Calu3 (cell line): ENCODE measurements at regions not wholly inside any gene's neighbourhood (a gene's known extent, or its start where the extent isn't known, plus 50 kb on each side); places are given as distances from the start of the nearest gene placed in this dataset.
"Not testable (repeated sequence)": the region's sequence is repeated elsewhere in the genome, so short reads cannot be mapped to it uniquely, and the experiment has no call there.

Experiments
- BruUV-seq: library from RNA; stranded (reverse); fragments of 400-500 nt; replicated peaks from 2 replicates; lab custom pipeline; 2021; lab: Mats Ljungman, UMichigan
- CTCF ChIA-PET: fragments of 300-600 bp; sonication (Branson Sonifier 250); formaldehyde crosslinking; loops from one replicate; lab custom pipeline; 2022; ENCODE audit warnings: antibody characterized with exemption; lab: Charles Lee
- DNase-seq: peaks from one replicate; pipeline ENCODE4 v3.0.0; 2022
- H3K27ac Mint-ChIP-seq: one replicate; pipeline ENCODE4 v1.8.0; 2022; ENCODE audit warnings: mixed read lengths; ENCODE audit not compliant: unreplicated experiment
- H3K27me3 Mint-ChIP-seq: one replicate; pipeline ENCODE4 v1.8.0; 2022; ENCODE audit warnings: mixed read lengths; ENCODE audit not compliant: unreplicated experiment
- H3K36me3 Mint-ChIP-seq: one replicate; pipeline ENCODE4 v1.8.0; 2022; ENCODE audit warnings: mild to moderate bottlenecking, moderate library complexity, mixed read lengths; ENCODE audit not compliant: insufficient read depth, unreplicated experiment
- H3K4me1 Mint-ChIP-seq: one replicate; pipeline ENCODE4 v1.8.0; 2022; ENCODE audit warnings: mild to moderate bottlenecking, low read depth, mixed read lengths; ENCODE audit not compliant: unreplicated experiment
- H3K4me3 Mint-ChIP-seq: one replicate; pipeline ENCODE4 v1.8.0; 2022; ENCODE audit warnings: mild to moderate bottlenecking, low read depth, moderate library complexity, mixed read lengths; ENCODE audit not compliant: unreplicated experiment
- H3K9me3 Mint-ChIP-seq: one replicate; pipeline ENCODE4 v1.8.0; 2022; ENCODE audit warnings: low read depth, mixed read lengths; ENCODE audit not compliant: unreplicated experiment
- intact Hi-C: fragments of 100-400 bp; cut with micrococcal nuclease; formaldehyde crosslinking; loops from one replicate; pipeline ENCODE4 v1.10.0; 2022; ENCODE audit not compliant: unreplicated experiment
- TF ChIP-seq, protein P1 (sequence below): fragments of 200-600 bp; IDR thresholded peaks from one replicate; pipeline ENCODE4 v1.8.0; 2022; ENCODE audit warnings: antibody characterized with exemption; ENCODE audit not compliant: unreplicated experiment

DNA sequence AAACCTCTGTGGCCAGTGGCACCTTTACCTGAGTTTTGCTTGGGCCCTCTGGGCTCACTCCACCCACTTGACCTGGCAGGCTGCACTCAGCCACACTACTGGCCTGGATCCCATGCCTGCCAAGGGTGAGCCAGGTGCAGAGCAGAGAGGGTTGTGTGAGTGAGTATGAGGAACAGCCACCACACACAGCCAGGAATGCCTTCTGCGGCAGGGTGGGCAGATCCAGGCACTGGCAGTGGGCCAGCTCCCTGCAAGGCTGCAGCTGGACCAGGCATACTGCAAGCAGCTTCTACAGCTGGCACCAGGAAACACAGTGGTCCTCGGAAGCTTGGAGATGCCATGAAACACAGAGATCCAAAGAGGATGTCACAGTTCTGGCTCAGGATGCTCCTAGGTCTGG is 570.1 kb upstream of the ACTRT1 start:
- Mint-ChIP-seq H3K4me3 (no peak overlapping the region), H3K36me3 (no peaks in the 10 kb centered on the region), H3K27me3 (no peaks in the 10 kb centered on the region), H3K27ac (no peak overlapping the region), H3K4me1 (no peaks in the 10 kb centered on the region), H3K9me3 (peaks cover 17% of the 10 kb centered on the region)
- CTCF ChIA-PET: no interaction called here
- DNase-seq: no peak
- no TSS peak for BruUV-seq
- intact Hi-C loops: no loop called here
- TF ChIP-seq, protein P1, sequence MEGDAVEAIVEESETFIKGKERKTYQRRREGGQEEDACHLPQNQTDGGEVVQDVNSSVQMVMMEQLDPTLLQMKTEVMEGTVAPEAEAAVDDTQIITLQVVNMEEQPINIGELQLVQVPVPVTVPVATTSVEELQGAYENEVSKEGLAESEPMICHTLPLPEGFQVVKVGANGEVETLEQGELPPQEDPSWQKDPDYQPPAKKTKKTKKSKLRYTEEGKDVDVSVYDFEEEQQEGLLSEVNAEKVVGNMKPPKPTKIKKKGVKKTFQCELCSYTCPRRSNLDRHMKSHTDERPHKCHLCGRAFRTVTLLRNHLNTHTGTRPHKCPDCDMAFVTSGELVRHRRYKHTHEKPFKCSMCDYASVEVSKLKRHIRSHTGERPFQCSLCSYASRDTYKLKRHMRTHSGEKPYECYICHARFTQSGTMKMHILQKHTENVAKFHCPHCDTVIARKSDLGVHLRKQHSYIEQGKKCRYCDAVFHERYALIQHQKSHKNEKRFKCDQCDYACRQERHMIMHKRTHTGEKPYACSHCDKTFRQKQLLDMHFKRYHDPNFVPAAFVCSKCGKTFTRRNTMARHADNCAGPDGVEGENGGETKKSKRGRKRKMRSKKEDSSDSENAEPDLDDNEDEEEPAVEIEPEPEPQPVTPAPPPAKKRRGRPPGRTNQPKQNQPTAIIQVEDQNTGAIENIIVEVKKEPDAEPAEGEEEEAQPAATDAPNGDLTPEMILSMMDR: no peak

DNA sequence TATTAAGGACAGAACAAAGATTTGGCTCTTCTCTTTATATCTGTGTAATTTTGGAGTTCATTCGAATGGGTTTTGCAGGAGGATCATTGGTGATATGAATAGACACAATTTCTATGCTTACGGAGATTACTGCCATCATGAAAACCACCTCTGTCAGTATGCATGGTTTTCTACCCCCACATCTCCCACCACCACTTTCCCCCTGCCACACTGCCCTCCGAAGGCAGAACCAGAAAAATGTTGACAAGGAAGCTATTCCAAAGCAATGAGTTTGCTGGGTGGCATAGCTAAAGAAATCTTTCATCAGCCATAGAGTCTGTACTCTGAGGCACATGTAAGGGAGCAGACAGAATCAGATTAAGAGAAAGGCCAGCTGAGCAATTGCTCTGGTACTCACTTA is 567.3 kb upstream of the ACTRT1 start:
- no TSS peak for BruUV-seq
- Mint-ChIP-seq H3K36me3 (no peaks in the 10 kb centered on the region), H3K27me3 (no peaks in the 10 kb centered on the region), H3K27ac (no peak overlapping the region), H3K4me1 (no peaks in the 10 kb centered on the region), H3K9me3 (peaks cover 9% of the 10 kb centered on the region), H3K4me3 (no peak overlapping the region)
- intact Hi-C loops: no loop called here
- TF ChIP-seq, protein P1: no peak
- no peak for DNase-seq
- CTCF ChIA-PET: no interaction called here

- H3K27me3 Mint-ChIP-seq: no peaks in the 10 kb centered on the region
- H3K4me3 Mint-ChIP-seq: no peak overlapping the region
- BruUV-seq: no TSS peak
- TF ChIP-seq, protein P1: no peak
- peaks cover 9% of the 10 kb centered on the region for H3K9me3 Mint-ChIP-seq
- no peaks in the 10 kb centered on the region for H3K36me3 Mint-ChIP-seq
- intact Hi-C loops: no loop called here
- no peaks in the 10 kb centered on the region for H3K4me1 Mint-ChIP-seq
- H3K27ac Mint-ChIP-seq: no peak overlapping the region
- CTCF ChIA-PET: no interaction called here
- DNase-seq: no peak
These were observed 564.7 kb upstream of the ACTRT1 start for GRCh38 chrX:128616933-128617332.

DNA sequence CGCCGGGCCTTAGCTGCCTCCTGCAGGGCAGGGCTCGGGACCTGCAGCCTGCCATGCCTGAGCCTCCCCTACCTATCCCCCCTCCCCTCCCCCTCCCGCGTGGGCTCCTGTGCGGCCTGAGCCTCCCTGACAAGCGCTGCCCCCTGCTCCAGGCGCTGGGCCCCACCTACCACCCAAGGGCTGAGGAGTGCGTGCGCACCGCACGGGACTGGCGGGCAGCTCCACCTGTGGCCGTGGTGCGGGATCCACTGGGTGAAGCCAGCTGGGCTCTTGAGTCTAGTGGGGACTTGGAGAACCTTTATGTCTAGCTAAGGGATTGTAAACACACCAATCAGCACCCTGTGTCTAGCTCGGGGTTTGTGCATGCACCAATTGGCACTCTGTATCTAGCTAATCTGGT is 554.6 kb upstream of the ACTRT1 start:
- H3K4me3 Mint-ChIP-seq, CTCF ChIA-PET, H3K27ac Mint-ChIP-seq, H3K4me1 Mint-ChIP-seq, H3K36me3 Mint-ChIP-seq, intact Hi-C loops, BruUV-seq, H3K27me3 Mint-ChIP-seq, DNase-seq: not testable (repeated sequence)
- peaks cover 12% of the 10 kb centered on the region for H3K9me3 Mint-ChIP-seq

- intact Hi-C loops: not testable (repeated sequence)
- H3K9me3 Mint-ChIP-seq: peaks cover 12% of the 10 kb centered on the region
These were observed 554.2 kb upstream of the ACTRT1 start for GRCh38 chrX:128606357-128606756.

More at GRCh38 chrX:128606357-128606756, 554.2 kb upstream of the ACTRT1 start:
- H3K36me3 Mint-ChIP-seq, H3K27ac Mint-ChIP-seq, CTCF ChIA-PET, H3K4me1 Mint-ChIP-seq, DNase-seq, H3K4me3 Mint-ChIP-seq, BruUV-seq, H3K27me3 Mint-ChIP-seq: not testable (repeated sequence)
